MM.1S (cell line): ENCODE measurements at regions not wholly inside any gene's neighbourhood (a gene's known extent, or its start where the extent isn't known, plus 50 kb on each side); places are given as distances from the start of the nearest gene placed in this dataset.

ENCODE experiments used
- DNase-seq: peaks from one replicate; pipeline ENCODE4 v3.0.0-alpha.2; 2015
- H2AFZ ChIP-seq: fragments of 300-600 bp; sonication (generic); 2 replicates; pipeline ENCODE4 v1.6.0; 2016; ENCODE audit warnings: antibody characterized with exemption, low read length
- H3F3A ChIP-seq: fragments of 300-600 bp; sonication (generic); 2 replicates; pipeline ENCODE4 v1.6.1; 2016; ENCODE audit warnings: mild to moderate bottlenecking, antibody characterized with exemption, low read length, moderate library complexity, mixed read lengths; ENCODE audit not compliant: insufficient read depth
- H3K27ac ChIP-seq: fragments of 300-600 bp; sonication (generic); 2 replicates; pipeline ENCODE4 v1.5.1; 2016; ENCODE audit warnings: mild to moderate bottlenecking, low read length
- H3K27me3 ChIP-seq: fragments of 300-600 bp; sonication (generic); replicated peaks from 2 replicates; pipeline ENCODE4 v1.6.0; 2016; ENCODE audit warnings: low read length; ENCODE audit not compliant: insufficient read depth
- H3K36me3 ChIP-seq: fragments of 300-600 bp; sonication (generic); replicated peaks from 2 replicates; pipeline ENCODE4 v1.6.1; 2016; ENCODE audit warnings: mild to moderate bottlenecking, low read length, mixed read lengths; ENCODE audit not compliant: insufficient read depth
- H3K4me1 ChIP-seq: fragments of 300-600 bp; sonication (generic); 2 replicates; pipeline ENCODE4 v1.6.1; 2016; ENCODE audit warnings: low read length, mixed read lengths
- H3K4me2 ChIP-seq: fragments of 300-600 bp; sonication (generic); 2 replicates; pipeline ENCODE4 v1.6.0; 2016; ENCODE audit warnings: low read depth, low read length
- H3K4me3 ChIP-seq: fragments of 300-600 bp; sonication (generic); 2 replicates; pipeline ENCODE4 v1.5.1; 2016; ENCODE audit warnings: low read length, mixed read lengths
- H3K79me2 ChIP-seq: fragments of 300-600 bp; sonication (generic); 2 replicates; pipeline ENCODE4 v1.6.1; 2016; ENCODE audit warnings: mixed run types, low read length, mixed read lengths
- H3K9ac ChIP-seq: fragments of 300-600 bp; sonication (generic); 2 replicates; pipeline ENCODE4 v1.6.1; 2016; ENCODE audit warnings: low read length, mixed read lengths
- H3K9me2 ChIP-seq: fragments of 300-600 bp; sonication (generic); replicated peaks from 2 replicates; pipeline ENCODE4 v1.6.1; 2016; ENCODE audit warnings: mild to moderate bottlenecking, low read length, mixed read lengths; ENCODE audit not compliant: insufficient read depth
- H3K9me3 ChIP-seq: fragments of 300-600 bp; sonication (generic); replicated peaks from 2 replicates; pipeline ENCODE4 v1.6.1; 2016; ENCODE audit warnings: mild to moderate bottlenecking, low read length, mixed read lengths; ENCODE audit not compliant: insufficient read depth
- H4K20me1 ChIP-seq: fragments of 300-600 bp; sonication (generic); 2 replicates; pipeline ENCODE4 v1.6.1; 2016; ENCODE audit warnings: mild to moderate bottlenecking, low read length, moderate library complexity, mixed read lengths; ENCODE audit not compliant: insufficient read depth
- CTCF ChIP-seq: fragments of 300-600 bp; sonication (generic); IDR thresholded peaks from 2 replicates; pipeline ENCODE4 v1.5.1; 2016; ENCODE audit warnings: antibody characterized with exemption, low read length, mixed read lengths
- EZH2 ChIP-seq: fragments of 300-600 bp; sonication (generic); optimal IDR thresholded peaks from 2 replicates; pipeline ENCODE3; 2017; ENCODE audit warnings: low read depth, mild to moderate bottlenecking, antibody characterized with exemption, low read length, mixed read lengths
- EZH2phosphoT487 ChIP-seq: fragments of 300-600 bp; sonication (generic); IDR thresholded peaks from 2 replicates; pipeline ENCODE4 v1.6.1; 2018; ENCODE audit warnings: antibody characterized with exemption, low read length

GRCh38 chr9:86868616-86869015, 78.7 kb downstream of the GAS1 start:
- Histone ChIP-seq H3K9me2 (no peaks in the 10 kb centered on the region), H4K20me1 (no peaks in the 10 kb centered on the region), H2AFZ (no peak overlapping the region), H3K4me3 (no peak overlapping the region), H3K79me2 (no peaks in the 10 kb centered on the region), H3K4me2 (no peak overlapping the region), H3K27ac (no peak overlapping the region), H3F3A (no peaks in the 10 kb centered on the region), H3K27me3 (no peaks in the 10 kb centered on the region), H3K36me3 (no peaks in the 10 kb centered on the region), H3K4me1 (no peaks in the 10 kb centered on the region), H3K9me3 (no peaks in the 10 kb centered on the region), H3K9ac (no peak overlapping the region)
- no peak for DNase-seq
- TF ChIP-seq EZH2 (no peak), CTCF (no peak), EZH2phosphoT487 (no peak)

- no peak overlapping the region for H3K27ac ChIP-seq
- TF ChIP-seq EZH2phosphoT487, result no peak
- no peak for TF ChIP-seq EZH2
- TF ChIP-seq CTCF, result no peak
- no peak overlapping the region for H3K4me3 ChIP-seq
- no peaks in the 10 kb centered on the region for H3K9me3 ChIP-seq
- no peaks in the 10 kb centered on the region for H3K36me3 ChIP-seq
- H3K4me1 ChIP-seq, result no peaks in the 10 kb centered on the region
- no peaks in the 10 kb centered on the region for H3K9me2 ChIP-seq
- H3F3A ChIP-seq, result no peaks in the 10 kb centered on the region
- no peaks in the 10 kb centered on the region for H4K20me1 ChIP-seq
- no peak overlapping the region for H2AFZ ChIP-seq
- H3K4me2 ChIP-seq, result no peak overlapping the region
- DNase-seq, result no peak
- H3K79me2 ChIP-seq, result no peaks in the 10 kb centered on the region
- no peaks in the 10 kb centered on the region for H3K27me3 ChIP-seq
- no peak overlapping the region for H3K9ac ChIP-seq
Measured at GRCh38 chr9:86867804-86868313, 79.4 kb downstream of the GAS1 start.

GRCh38 chr9:86865952-86866351, 81.4 kb downstream of the GAS1 start:
- no peak overlapping the region for H2AFZ ChIP-seq
- no peaks in the 10 kb centered on the region for H3K79me2 ChIP-seq
- no peaks in the 10 kb centered on the region for H3K36me3 ChIP-seq
- no peaks in the 10 kb centered on the region for H3K9me2 ChIP-seq
- H4K20me1 ChIP-seq, result no peaks in the 10 kb centered on the region
- TF ChIP-seq EZH2, result no peak
- no peak overlapping the region for H3K4me3 ChIP-seq
- no peak overlapping the region for H3K9ac ChIP-seq
- no peaks in the 10 kb centered on the region for H3K27me3 ChIP-seq
- H3F3A ChIP-seq, result no peaks in the 10 kb centered on the region
- H3K4me2 ChIP-seq, result no peak overlapping the region
- H3K4me1 ChIP-seq, result no peaks in the 10 kb centered on the region
- no peak overlapping the region for H3K27ac ChIP-seq
- H3K9me3 ChIP-seq, result no peaks in the 10 kb centered on the region
- no peak for DNase-seq

GRCh38 chr9:86860006-86860405, 87.3 kb downstream of the GAS1 start:
- DNase-seq, result no peak

More at GRCh38 chr9:86860006-86860405, 87.3 kb downstream of the GAS1 start:
- Histone ChIP-seq H3K27ac (no peak overlapping the region), H4K20me1 (no peaks in the 10 kb centered on the region), H3K9me3 (no peaks in the 10 kb centered on the region), H2AFZ (no peak overlapping the region), H3F3A (no peaks in the 10 kb centered on the region), H3K4me2 (no peak overlapping the region), H3K27me3 (no peaks in the 10 kb centered on the region), H3K36me3 (no peaks in the 10 kb centered on the region), H3K79me2 (no peaks in the 10 kb centered on the region), H3K4me1 (no peaks in the 10 kb centered on the region), H3K4me3 (no peak overlapping the region), H3K9ac (no peak overlapping the region), H3K9me2 (no peaks in the 10 kb centered on the region)
- no peak for TF ChIP-seq EZH2phosphoT487
- no peak for TF ChIP-seq CTCF
- TF ChIP-seq EZH2, result no peak
